ENCODE measurements at regions not wholly inside any gene's neighbourhood (a gene's known extent, or its start where the extent isn't known, plus 50 kb on each side); places are given as distances from the start of the nearest gene placed in this dataset.
"Not testable (repeated sequence)": the region's sequence is repeated elsewhere in the genome, so short reads cannot be mapped to it uniquely, and the experiment has no call there.

- no peak for DNase-seq (ENCODE audit: low read depth in 4 of 6, low spot score in 6 of 6)
- 80% methylated on average over 2 of the region's 3 CpGs for WGBS (ENCODE audit: insufficient coverage)
Observed at GRCh38 chrX:104513162-104513561, 52.8 kb upstream of the IL1RAPL2 start.

GRCh38 chrX:104510801-104511200 lies 55.2 kb upstream of the IL1RAPL2 start:
- Histone ChIP-seq H3K9me3 (ENCODE audit: control insufficient read depth, insufficient read depth, low read length) (no peaks in the 10 kb centered on the region), H3K27ac (ENCODE audit: low read depth, low read length) (no peak overlapping the region), H3K4me3 (ENCODE audit: low read depth, low read length) (no peak overlapping the region), H3K27me3 (ENCODE audit: control insufficient read depth, insufficient read depth, low read length) (no peaks in the 10 kb centered on the region), H3K4me1 (ENCODE audit: control insufficient read depth, insufficient read depth, low read length) (no peaks in the 10 kb centered on the region), H3K36me3 (ENCODE audit: control insufficient read depth, insufficient read depth, low read length) (no peaks in the 10 kb centered on the region)
- no peak for DNase-seq (ENCODE audit: low read depth in 4 of 6, low spot score in 6 of 6)
- WGBS (ENCODE audit: insufficient coverage): 56% methylated on average over 1 of the region's 2 CpGs

More at GRCh38 chrX:104513162-104513561, 52.8 kb upstream of the IL1RAPL2 start:
- H3K9me3 ChIP-seq (ENCODE audit: control insufficient read depth, insufficient read depth, low read length): no peaks in the 10 kb centered on the region
- H3K27me3 ChIP-seq (ENCODE audit: control insufficient read depth, insufficient read depth, low read length): no peaks in the 10 kb centered on the region
- H3K4me1 ChIP-seq (ENCODE audit: control insufficient read depth, insufficient read depth, low read length): no peaks in the 10 kb centered on the region
- H3K4me3 ChIP-seq (ENCODE audit: low read depth, low read length): no peak overlapping the region
- H3K27ac ChIP-seq (ENCODE audit: low read depth, low read length): no peak overlapping the region
- no peaks in the 10 kb centered on the region for H3K36me3 ChIP-seq (ENCODE audit: control insufficient read depth, insufficient read depth, low read length)

- Histone ChIP-seq H3K27ac (ENCODE audit: low read depth, low read length) (no peak overlapping the region), H3K27me3 (ENCODE audit: control insufficient read depth, insufficient read depth, low read length) (no peaks in the 10 kb centered on the region), H3K4me1 (ENCODE audit: control insufficient read depth, insufficient read depth, low read length) (no peaks in the 10 kb centered on the region), H3K4me3 (ENCODE audit: low read depth, low read length) (no peak overlapping the region), H3K9me3 (ENCODE audit: control insufficient read depth, insufficient read depth, low read length) (no peaks in the 10 kb centered on the region), H3K36me3 (ENCODE audit: control insufficient read depth, insufficient read depth, low read length) (no peaks in the 10 kb centered on the region)
- WGBS (ENCODE audit: insufficient coverage): 67% methylated on average over 1 of the region's 2 CpGs
- no peak for DNase-seq (ENCODE audit: low read depth in 4 of 6, low spot score in 6 of 6)
Observed at GRCh38 chrX:104502460-104502859, 63.5 kb upstream of the IL1RAPL2 start.

- 50% methylated on average over 1 of the region's 1 CpG for WGBS (ENCODE audit: insufficient coverage)
- Histone ChIP-seq H3K36me3 (ENCODE audit: control insufficient read depth, insufficient read depth, low read length) (no peaks in the 10 kb centered on the region), H3K4me3 (ENCODE audit: low read depth, low read length) (no peak overlapping the region), H3K27ac (ENCODE audit: low read depth, low read length) (no peak overlapping the region), H3K4me1 (ENCODE audit: control insufficient read depth, insufficient read depth, low read length) (no peaks in the 10 kb centered on the region), H3K9me3 (ENCODE audit: control insufficient read depth, insufficient read depth, low read length) (no peaks in the 10 kb centered on the region), H3K27me3 (ENCODE audit: control insufficient read depth, insufficient read depth, low read length) (peaks cover 8% of the 10 kb centered on the region)
- no peak for DNase-seq (ENCODE audit: low read depth in 4 of 6, low spot score in 6 of 6)
Observed at GRCh38 chrX:104488811-104489210, 77.2 kb upstream of the IL1RAPL2 start.

- Histone ChIP-seq H3K27ac (ENCODE audit: low read depth, low read length) (no peak overlapping the region), H3K36me3 (ENCODE audit: control insufficient read depth, insufficient read depth, low read length) (no peaks in the 10 kb centered on the region), H3K4me1 (ENCODE audit: control insufficient read depth, insufficient read depth, low read length) (no peaks in the 10 kb centered on the region), H3K4me3 (ENCODE audit: low read depth, low read length) (no peak overlapping the region), H3K27me3 (ENCODE audit: control insufficient read depth, insufficient read depth, low read length) (peaks cover 2% of the 10 kb centered on the region), H3K9me3 (ENCODE audit: control insufficient read depth, insufficient read depth, low read length) (no peaks in the 10 kb centered on the region)
- DNase-seq (ENCODE audit: low read depth in 4 of 6, low spot score in 6 of 6): no peak
- WGBS (ENCODE audit: insufficient coverage): 76% methylated on average over 2 of the region's 2 CpGs
Observed at GRCh38 chrX:104486691-104487090, 79.3 kb upstream of the IL1RAPL2 start.

GRCh38 chrX:104482757-104483156 lies 83.2 kb upstream of the IL1RAPL2 start:
- Histone ChIP-seq H3K4me1 (ENCODE audit: control insufficient read depth, insufficient read depth, low read length) (no peaks in the 10 kb centered on the region), H3K27me3 (ENCODE audit: control insufficient read depth, insufficient read depth, low read length) (peaks cover 2% of the 10 kb centered on the region), H3K4me3 (ENCODE audit: low read depth, low read length) (no peak overlapping the region), H3K9me3 (ENCODE audit: control insufficient read depth, insufficient read depth, low read length) (no peaks in the 10 kb centered on the region), H3K36me3 (ENCODE audit: control insufficient read depth, insufficient read depth, low read length) (no peaks in the 10 kb centered on the region), H3K27ac (ENCODE audit: low read depth, low read length) (no peak overlapping the region)
- peak in 1 of 6 donors; percentile 20 for DNase-seq (ENCODE audit: low read depth in 4 of 6, low spot score in 6 of 6)
- 17% methylated on average over 1 of the region's 2 CpGs for WGBS (ENCODE audit: insufficient coverage)

GRCh38 chrX:104469771-104470170 lies 96.2 kb upstream of the IL1RAPL2 start:
- no peak for DNase-seq (ENCODE audit: low read depth in 4 of 6, low spot score in 6 of 6)
- Histone ChIP-seq H3K4me3 (ENCODE audit: low read depth, low read length) (no peak overlapping the region), H3K27ac (ENCODE audit: low read depth, low read length) (no peak overlapping the region), H3K36me3 (ENCODE audit: control insufficient read depth, insufficient read depth, low read length) (no peaks in the 10 kb centered on the region), H3K27me3 (ENCODE audit: control insufficient read depth, insufficient read depth, low read length) (peaks cover 4% of the 10 kb centered on the region), H3K9me3 (ENCODE audit: control insufficient read depth, insufficient read depth, low read length) (no peaks in the 10 kb centered on the region), H3K4me1 (ENCODE audit: control insufficient read depth, insufficient read depth, low read length) (no peaks in the 10 kb centered on the region)
- WGBS (ENCODE audit: insufficient coverage): no CpG with 5 or more reads among the region's 1 CpG

- no peak overlapping the region for H3K27ac ChIP-seq (ENCODE audit: low read depth, low read length)
- no peaks in the 10 kb centered on the region for H3K4me1 ChIP-seq (ENCODE audit: control insufficient read depth, insufficient read depth, low read length)
- no CpG with 5 or more reads among the region's 4 CpGs for WGBS (ENCODE audit: insufficient coverage)
- H3K27me3 ChIP-seq (ENCODE audit: control insufficient read depth, insufficient read depth, low read length): no peaks in the 10 kb centered on the region
- no peaks in the 10 kb centered on the region for H3K36me3 ChIP-seq (ENCODE audit: control insufficient read depth, insufficient read depth, low read length)
- H3K9me3 ChIP-seq (ENCODE audit: control insufficient read depth, insufficient read depth, low read length): no peaks in the 10 kb centered on the region
- DNase-seq (ENCODE audit: low read depth in 4 of 6, low spot score in 6 of 6): no peak
- no peak overlapping the region for H3K4me3 ChIP-seq (ENCODE audit: low read depth, low read length)
Observed at GRCh38 chrX:104459796-104460195, 106.2 kb upstream of the IL1RAPL2 start.

GRCh38 chrX:104457130-104457529 lies 108.9 kb upstream of the IL1RAPL2 start:
- not testable (repeated sequence) for H3K9me3 ChIP-seq (ENCODE audit: control insufficient read depth, insufficient read depth, low read length); DNase-seq (ENCODE audit: low read depth in 4 of 6, low spot score in 6 of 6); H3K36me3 ChIP-seq (ENCODE audit: control insufficient read depth, insufficient read depth, low read length); H3K4me3 ChIP-seq (ENCODE audit: low read depth, low read length); H3K4me1 ChIP-seq (ENCODE audit: control insufficient read depth, insufficient read depth, low read length); H3K27ac ChIP-seq (ENCODE audit: low read depth, low read length); H3K27me3 ChIP-seq (ENCODE audit: control insufficient read depth, insufficient read depth, low read length)
- no CpG with 5 or more reads among the region's 2 CpGs for WGBS (ENCODE audit: insufficient coverage)

GRCh38 chrX:104450316-104450715 lies 115.7 kb upstream of the IL1RAPL2 start:
- Histone ChIP-seq H3K4me1 (ENCODE audit: control insufficient read depth, insufficient read depth, low read length) (no peaks in the 10 kb centered on the region), H3K4me3 (ENCODE audit: low read depth, low read length) (no peak overlapping the region), H3K27ac (ENCODE audit: low read depth, low read length) (no peak overlapping the region), H3K9me3 (ENCODE audit: control insufficient read depth, insufficient read depth, low read length) (no peaks in the 10 kb centered on the region), H3K27me3 (ENCODE audit: control insufficient read depth, insufficient read depth, low read length) (peaks cover 6% of the 10 kb centered on the region), H3K36me3 (ENCODE audit: control insufficient read depth, insufficient read depth, low read length) (no peaks in the 10 kb centered on the region)
- no CpG with 5 or more reads among the region's 1 CpG for WGBS (ENCODE audit: insufficient coverage)
- DNase-seq (ENCODE audit: low read depth in 4 of 6, low spot score in 6 of 6): no peak

All from spinal cord (tissue), 9 donors.